Activated naive CD4-positive, alpha-beta T cell treated with anti-CD3 and anti-CD28 coated beads, Interleukin-2, amount 50 U/mL, for 72 hours (primary cell): ENCODE measurements at regions not wholly inside any gene's neighbourhood (a gene's known extent, or its start where the extent isn't known, plus 50 kb on each side); places are given as distances from the start of the nearest gene placed in this dataset.

Experiments
- ATAC-seq, 2 donors: fragments of 150-1000 bp; cut with Tn5 transposase; 2 replicates each; pipeline ENCODE4 v1.10.0; 2021; ENCODE audit warnings: mild to moderate bottlenecking in 2 of 2, moderate library complexity in 2 of 2
- DNase-seq, 2 donors: peaks; one replicate each; pipeline ENCODE4 v3.0.0; 2021 to 2022; ENCODE audit warnings: low spot score in 2 of 2
- H3K27ac Mint-ChIP-seq, 2 donors: one replicate each; pipeline ENCODE4 v1.8.0; 2022; ENCODE audit warnings: mild to moderate bottlenecking in 2 of 2, mixed read lengths in 2 of 2
- H3K36me3 Mint-ChIP-seq, 2 donors: one replicate each; pipeline ENCODE4 v1.8.0; 2022; ENCODE audit warnings: mixed read lengths in 2 of 2
- H3K9me3 Mint-ChIP-seq, 2 donors: one replicate each; pipeline ENCODE4 v1.8.0; 2022; ENCODE audit warnings: mixed read lengths in 2 of 2

DNA sequence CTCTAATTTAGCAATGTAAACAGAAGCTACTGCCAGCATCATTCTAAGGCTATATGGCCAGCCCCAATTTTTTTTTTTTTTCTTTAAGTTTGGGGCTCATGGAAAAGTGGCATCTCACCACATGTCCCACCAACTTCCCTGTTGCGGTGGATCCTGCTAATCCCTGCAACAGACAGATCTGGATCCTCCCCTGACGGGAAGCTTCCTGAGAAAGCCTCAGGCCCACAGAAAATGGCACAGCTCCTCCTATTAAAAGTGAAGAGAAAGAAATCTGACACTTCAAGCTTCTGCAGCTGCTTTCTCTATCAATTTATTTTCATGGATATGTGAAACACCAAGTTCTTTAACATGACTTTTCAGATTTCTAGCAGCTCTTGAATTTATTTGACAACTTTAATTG is 433.8 kb upstream of the DCN start:
- ATAC-seq (no peak), DNase-seq (no peak)
- Mint-ChIP-seq H3K27ac (no peak overlapping the region), H3K36me3 (no peaks in the 10 kb centered on the region), H3K9me3 (no peaks in the 10 kb centered on the region)

DNA sequence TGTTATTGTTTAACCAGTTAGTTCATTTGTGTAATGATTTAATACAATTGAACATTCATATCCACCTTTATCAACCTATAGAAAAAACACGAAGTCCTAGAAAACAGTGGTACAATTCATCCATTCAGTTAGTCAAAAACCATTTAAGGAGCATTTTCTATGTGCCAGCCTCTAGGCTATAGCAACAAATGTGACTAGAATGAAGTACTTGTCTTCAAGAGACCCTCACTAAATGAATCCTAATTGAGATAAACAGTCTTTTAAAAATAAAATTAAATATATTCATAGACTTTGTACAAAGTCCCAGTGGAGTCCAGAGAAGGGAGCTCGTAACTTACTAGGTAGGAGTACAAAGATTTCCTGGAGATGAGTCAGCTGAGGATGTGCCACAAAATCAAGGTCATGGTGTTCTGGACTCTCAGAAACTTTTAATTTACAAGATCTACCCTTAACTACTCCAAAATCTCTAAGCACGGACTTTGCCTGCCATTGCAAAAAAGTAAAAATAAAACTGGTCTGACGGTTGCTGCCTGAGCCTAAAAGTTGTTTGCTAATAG is 430.7 kb upstream of the DCN start:
- DNase-seq, result no peak
- no peaks in the 10 kb centered on the region for H3K9me3 Mint-ChIP-seq
- H3K36me3 Mint-ChIP-seq, result no peaks in the 10 kb centered on the region
- no peak overlapping the region for H3K27ac Mint-ChIP-seq
- no peak for ATAC-seq

DNA sequence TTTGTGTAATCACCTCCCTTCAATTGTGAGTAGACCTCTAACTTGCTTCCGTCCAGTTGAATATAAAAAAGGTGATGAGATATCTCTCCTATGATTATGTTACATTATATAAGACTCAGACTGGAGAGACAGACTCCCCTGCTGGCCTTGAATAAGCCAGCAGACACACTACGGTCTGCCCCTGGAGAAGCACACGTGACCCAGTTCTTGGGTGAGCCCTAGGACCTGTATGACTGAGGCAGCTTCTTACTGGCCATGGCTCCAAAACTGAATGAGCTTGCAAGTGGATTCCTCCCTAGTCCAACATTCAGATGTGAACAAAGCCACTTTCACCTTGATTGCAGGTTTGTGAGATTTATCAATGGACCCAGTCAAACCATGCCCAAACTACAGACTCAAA is 427.9 kb upstream of the DCN start:
- DNase-seq (no peak), ATAC-seq (no peak)
- Mint-ChIP-seq H3K36me3 (no peaks in the 10 kb centered on the region), H3K27ac (no peak overlapping the region), H3K9me3 (no peaks in the 10 kb centered on the region)

DNA sequence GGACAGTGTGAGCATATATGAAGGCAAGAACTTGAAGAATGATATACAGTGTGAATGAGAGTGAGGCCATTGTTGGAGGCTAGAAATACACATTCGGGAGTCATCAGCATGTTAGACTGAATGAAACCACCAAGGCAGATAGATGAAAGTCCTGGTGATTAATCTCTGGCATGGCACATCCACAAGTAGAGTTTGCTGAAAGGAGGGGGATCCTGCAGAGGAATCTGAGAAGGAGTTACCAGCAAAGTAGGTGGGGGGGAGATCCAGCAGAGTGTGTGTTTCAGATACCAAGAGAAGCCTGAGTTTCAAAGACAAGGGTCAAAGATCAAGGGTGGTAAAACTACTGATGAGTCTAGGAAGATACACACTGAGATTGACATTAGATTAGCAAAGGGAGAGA is 426.7 kb upstream of the DCN start:
- ATAC-seq (peak; percentile 59 to 76), DNase-seq (peak in 1 of 2 donors; percentile 4)
- Mint-ChIP-seq H3K9me3 (no peaks in the 10 kb centered on the region), H3K27ac (peak overlapping the region in 1 of 2 donors; percentile 33), H3K36me3 (no peaks in the 10 kb centered on the region)

DNA sequence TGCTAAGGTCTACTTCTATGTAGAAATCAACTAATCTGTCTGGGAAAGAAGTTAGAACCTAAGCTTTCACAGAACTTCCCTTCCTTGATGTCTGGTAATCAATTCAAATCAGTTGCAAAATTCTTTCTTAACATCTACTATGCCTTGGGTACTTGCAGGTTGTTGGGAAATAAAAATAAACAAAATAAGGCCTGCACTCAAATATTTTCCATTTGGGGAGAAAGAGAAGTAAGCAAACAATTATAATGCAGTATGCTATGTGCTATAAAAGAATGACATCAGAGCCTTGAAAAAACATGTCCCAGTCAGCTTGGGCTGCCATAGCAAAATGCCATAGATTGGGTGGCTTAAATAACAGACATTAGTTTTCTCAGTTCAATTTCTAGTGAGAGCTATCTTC is 425.9 kb upstream of the DCN start:
- ATAC-seq (no peak), DNase-seq (no peak)
- no peaks in the 10 kb centered on the region for H3K36me3 Mint-ChIP-seq
- peak overlapping the region in 1 of 2 donors; percentile 33 for H3K27ac Mint-ChIP-seq
- H3K9me3 Mint-ChIP-seq, result no peaks in the 10 kb centered on the region

DNA sequence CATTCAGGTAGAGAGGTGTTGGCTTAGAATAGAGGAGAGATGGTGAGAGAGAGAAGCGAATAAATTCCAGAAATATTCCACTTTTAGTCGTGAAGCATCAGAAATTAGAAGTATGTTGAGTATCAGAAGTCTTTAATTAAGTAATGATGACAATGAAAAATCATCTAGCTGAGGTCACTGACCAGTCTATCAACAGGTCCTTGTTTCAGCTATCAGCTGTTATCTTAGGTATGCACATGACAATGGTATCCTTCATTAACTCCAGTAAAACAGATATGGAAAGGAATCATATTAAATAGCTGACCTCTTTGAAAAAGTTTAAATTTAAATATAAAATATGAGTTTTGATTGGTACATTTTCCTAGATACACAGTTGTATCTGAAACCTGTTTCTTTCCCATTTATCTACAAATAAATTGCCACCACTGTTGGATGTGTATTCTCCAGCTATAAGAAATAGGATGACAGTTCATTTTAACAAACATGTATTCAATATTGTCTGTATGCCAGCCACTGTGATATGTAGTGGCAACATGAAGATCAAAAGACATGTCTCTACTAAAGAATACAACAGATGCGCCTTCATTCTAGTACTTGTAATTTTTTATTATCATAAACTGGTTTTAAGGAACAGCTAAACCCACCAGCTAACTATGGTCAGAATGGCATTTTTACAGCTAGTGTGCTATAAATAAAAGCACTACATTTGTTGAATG is 424.2 kb upstream of the DCN start:
- Mint-ChIP-seq H3K9me3 (no peaks in the 10 kb centered on the region), H3K27ac (no peak overlapping the region), H3K36me3 (no peaks in the 10 kb centered on the region)
- ATAC-seq (no peak), DNase-seq (no peak)

DNA sequence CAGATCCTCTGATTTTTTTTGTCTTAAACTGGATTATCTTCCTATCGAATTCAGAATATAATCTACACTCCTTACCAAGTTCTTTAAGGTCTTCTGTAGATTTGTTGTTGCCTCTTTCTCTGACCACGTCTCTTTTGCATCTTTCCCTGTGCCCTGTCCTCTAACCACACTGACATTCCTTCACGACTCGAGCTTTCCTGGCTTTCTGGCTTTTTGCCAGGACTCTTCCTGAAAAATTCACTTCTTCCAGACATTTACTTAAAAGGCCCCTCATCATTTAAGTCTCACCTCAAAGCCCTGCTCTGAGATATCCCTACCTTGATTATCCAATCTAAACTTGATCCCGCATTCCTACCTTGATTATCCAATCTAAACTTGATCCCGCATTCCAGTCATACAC is 422.3 kb upstream of the DCN start:
- DNase-seq, result no peak
- no peak for ATAC-seq
- peaks cover 7 to 8% of the 10 kb centered on the region in 2 donors for H3K36me3 Mint-ChIP-seq
- peak overlapping the region in 1 of 2 donors; percentile 62 for H3K27ac Mint-ChIP-seq
- peaks cover 4 to 8% of the 10 kb centered on the region in 2 donors for H3K9me3 Mint-ChIP-seq

DNA sequence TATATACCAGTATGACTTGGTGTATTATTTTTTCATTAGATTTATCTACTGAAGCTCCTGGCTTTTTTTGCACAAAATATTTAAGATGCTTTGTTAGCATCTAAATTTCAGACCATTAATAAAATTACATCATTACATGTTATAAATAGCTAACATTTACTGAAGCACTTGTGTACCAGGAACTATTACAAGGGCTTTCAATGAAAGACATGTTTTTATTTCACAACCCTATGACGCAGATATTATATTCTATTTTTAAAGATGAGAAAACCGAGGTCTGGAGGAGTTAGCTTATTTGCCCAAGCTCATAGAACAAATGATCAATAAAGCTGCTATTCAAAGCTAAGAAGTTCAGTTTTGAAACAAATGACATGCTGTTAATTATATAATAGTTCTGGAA is 420.4 kb upstream of the DCN start:
- ATAC-seq, result no peak
- H3K9me3 Mint-ChIP-seq, result peaks cover 10 to 16% of the 10 kb centered on the region in 2 donors
- DNase-seq, result no peak
- H3K27ac Mint-ChIP-seq, result no peak overlapping the region
- H3K36me3 Mint-ChIP-seq, result peaks cover 8 to 17% of the 10 kb centered on the region in 2 donors

DNA sequence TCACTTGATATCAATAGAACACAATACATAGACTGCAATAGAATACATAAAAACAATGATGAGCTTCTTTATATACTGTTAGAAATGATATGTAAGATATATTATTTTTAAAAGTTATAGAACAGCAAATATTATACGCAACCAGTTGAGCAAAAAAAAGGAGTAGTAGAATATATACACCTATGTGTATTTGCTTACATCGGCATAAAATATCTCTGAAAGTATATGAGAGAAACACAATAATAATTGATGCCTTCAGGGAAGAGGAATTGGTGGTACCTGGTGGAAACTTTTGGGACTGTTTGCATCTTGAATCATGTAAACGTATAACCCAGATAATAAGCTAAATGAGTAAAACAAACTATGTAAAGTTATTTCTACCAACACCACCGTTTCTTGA is 418.4 kb upstream of the DCN start:
- H3K9me3 Mint-ChIP-seq, result peaks cover 10 to 22% of the 10 kb centered on the region in 2 donors
- DNase-seq (no peak), ATAC-seq (no peak)
- H3K36me3 Mint-ChIP-seq, result peaks cover 8 to 22% of the 10 kb centered on the region in 2 donors
- H3K27ac Mint-ChIP-seq, result no peak overlapping the region

DNA sequence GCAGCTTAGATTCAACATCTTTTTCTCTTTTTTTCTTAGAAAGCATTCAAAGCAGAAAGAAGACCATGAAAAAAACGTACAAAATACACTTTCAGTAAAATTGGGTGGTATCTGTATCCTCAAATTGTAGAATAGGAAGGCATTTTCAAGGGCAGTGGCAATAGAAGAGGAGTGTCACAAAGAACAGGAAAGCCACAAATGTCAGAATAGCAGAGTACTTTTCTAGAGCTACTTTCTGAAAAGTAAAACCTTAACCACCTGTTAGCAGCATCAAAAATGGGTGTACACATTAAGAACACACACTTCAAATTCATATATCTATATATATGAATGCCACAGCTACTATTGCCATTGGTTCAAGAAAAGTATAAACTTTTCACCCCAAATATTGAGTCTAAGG is 412.1 kb upstream of the DCN start:
- Mint-ChIP-seq H3K27ac (no peak overlapping the region), H3K36me3 (peaks cover 0 to 13% of the 10 kb centered on the region in 2 donors), H3K9me3 (peaks cover 4 to 13% of the 10 kb centered on the region in 2 donors)
- DNase-seq (no peak), ATAC-seq (no peak)

DNA sequence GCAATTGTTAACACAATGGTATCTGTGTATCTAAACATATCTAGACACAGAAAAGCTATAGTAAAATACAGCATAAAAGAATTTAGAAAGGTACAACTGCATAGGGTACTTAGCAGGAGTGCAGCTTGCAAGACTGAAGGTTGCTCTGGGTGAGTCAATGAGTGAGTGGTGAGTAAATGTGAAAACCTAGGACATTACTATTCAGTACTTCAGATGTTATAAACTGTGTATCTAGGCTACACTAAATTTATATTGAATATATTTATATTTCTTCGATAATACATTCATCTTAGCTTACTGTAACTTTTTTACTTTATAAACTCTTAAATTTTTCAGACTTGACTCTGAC is 409.0 kb upstream of the DCN start:
- H3K27ac Mint-ChIP-seq, result peak overlapping the region in 1 of 2 donors; percentile 23
- H3K9me3 Mint-ChIP-seq, result peaks cover 0 to under 1% of the 10 kb centered on the region in 2 donors
- no peaks in the 10 kb centered on the region for H3K36me3 Mint-ChIP-seq
- DNase-seq (no peak), ATAC-seq (peak; percentile 40 to 86)

DNA sequence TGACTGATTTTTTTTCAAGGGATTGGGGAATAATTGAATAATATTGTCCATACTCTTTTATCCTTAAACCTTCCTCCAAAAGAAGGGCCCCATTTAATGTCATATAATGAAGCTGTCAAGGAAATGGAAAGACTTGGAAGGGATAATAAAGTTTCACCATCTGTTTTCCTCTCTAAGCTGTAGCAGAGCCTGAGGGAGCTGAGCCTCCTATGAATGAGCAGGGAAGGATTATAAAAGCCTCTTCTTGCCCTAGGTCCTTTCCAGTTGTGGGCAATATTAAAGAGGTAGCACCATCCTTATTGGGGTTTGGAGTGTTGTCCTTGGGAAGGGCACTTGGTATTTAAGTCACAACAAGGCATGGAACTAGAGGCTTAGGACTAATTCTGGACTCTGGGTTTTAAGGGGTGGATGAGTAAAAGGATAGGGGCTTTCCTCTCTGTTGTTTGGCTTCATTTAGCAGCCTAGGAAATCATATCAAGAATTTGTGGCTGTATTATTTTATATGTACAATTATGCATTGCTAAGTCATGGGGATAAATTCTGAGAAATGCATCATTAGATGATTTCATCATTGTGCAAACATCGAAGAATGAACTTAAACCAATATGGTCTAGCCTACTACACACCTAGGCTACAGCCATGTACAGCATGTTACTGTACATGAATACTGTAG is 408.5 kb upstream of the DCN start:
- Mint-ChIP-seq H3K9me3 (peaks cover 0 to 3% of the 10 kb centered on the region in 2 donors), H3K36me3 (no peaks in the 10 kb centered on the region), H3K27ac (peak overlapping the region in 1 of 2 donors; percentile 23)
- DNase-seq (no peak), ATAC-seq (peak in 1 of 2 donors; percentile 62)

DNA sequence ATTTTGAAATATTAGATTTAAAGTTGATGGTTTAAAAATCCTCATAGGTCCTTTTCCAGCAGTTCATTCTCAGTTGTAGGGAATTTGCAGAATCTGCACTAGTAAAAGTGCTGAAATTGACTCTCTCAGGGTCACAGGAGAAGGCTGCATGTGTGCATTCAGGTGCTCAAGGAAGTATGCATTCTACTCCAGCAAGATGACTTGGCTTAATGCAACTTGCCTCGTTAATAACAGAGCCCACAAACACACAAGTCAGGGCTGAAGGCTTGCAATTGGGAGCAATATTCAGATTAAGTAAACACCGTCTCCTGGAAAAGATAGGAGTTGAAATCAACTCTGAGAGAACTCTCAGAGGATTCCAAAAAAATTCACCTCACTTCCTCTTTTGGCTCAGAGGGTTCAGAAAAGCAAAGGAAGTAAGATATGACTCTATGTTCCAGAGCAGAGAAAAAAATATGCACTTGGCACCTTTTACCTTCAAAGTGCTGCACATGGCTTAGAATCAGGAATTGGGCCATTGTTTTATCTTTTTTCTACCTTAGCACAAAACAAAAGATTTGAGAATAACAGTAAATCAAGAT is 406.3 kb upstream of the DCN start:
- Mint-ChIP-seq H3K9me3 (peaks cover 0 to 3% of the 10 kb centered on the region in 2 donors), H3K36me3 (no peaks in the 10 kb centered on the region), H3K27ac (no peak overlapping the region)
- no peak for DNase-seq
- ATAC-seq, result no peak

DNA sequence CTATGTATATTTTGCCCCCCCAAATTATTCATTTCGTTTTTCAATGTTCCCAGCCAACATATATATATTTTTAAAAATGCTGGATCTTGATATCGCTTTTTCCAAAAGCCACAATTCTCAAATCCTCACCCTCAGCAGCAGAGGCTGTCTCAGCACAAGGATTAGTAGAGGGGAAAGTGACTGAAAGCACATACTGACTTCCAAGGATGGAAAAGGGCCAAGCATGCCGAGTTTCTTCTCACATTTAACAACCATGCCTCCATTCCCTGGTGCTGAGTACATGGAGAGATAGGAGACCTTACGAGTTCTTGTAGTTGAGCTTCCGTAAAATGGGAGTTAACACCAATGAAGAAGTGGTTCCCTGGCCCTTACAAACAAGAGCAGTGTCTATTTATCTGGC is 403.4 kb upstream of the DCN start:
- H3K36me3 Mint-ChIP-seq, result no peaks in the 10 kb centered on the region
- no peak overlapping the region for H3K27ac Mint-ChIP-seq
- ATAC-seq (no peak), DNase-seq (no peak)
- H3K9me3 Mint-ChIP-seq, result peaks cover 0 to 3% of the 10 kb centered on the region in 2 donors

DNA sequence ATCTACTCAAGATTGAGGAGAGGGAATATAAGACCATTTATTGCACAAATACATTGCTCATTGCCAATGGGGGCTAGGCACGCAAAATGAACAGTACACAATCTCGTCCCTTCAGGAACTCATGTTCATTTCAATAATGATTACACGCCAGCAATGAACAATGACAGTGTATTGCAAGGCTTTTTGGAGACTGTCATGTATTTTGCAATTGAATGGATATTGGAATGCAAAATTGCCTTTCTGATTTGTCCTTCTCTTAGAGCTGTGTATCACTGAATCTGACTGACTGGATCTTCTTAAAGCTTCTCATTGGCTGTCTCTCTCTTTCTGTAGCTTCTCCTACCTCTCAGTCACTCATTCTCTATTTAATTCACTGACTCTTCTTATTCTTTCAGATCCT is 400.2 kb upstream of the DCN start:
- peaks cover 0 to 3% of the 10 kb centered on the region in 2 donors for H3K9me3 Mint-ChIP-seq

DNA sequence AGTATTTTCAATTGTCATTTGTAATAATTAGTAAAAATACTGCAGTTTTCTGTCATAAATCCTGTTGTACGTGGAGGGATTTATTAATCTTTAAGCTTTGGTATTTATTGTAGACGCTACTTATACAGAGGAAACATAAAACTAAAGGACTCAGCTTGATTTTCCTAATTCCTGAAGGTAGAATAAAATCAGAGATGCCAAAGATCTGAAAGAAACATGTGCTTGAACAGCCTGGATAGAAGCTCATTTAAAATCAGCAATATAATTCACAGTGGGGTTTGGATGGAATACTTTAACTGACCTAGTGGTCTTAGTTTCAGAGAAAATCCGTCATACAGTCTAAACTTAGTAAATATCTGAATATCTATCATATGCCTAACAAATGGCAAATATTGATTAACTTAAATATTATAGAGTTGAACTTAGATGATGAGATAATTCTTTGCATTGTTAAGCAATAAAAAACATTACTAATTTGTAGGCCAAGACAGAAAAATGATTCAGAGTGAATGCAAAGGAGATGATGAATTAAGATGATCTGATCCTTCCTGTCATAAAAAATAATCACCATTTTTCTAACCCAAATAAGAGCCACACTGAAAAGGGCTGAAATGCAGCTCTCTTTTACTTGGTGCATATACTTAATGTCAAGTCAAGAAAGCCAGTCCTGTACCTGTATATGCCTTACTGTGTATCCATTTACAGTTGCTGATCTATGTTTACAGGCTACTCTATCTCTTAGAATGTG is 397.1 kb upstream of the DCN start:
- H3K27ac Mint-ChIP-seq, result no peak overlapping the region
- no peaks in the 10 kb centered on the region for H3K36me3 Mint-ChIP-seq
- DNase-seq (no peak), ATAC-seq (no peak)
- no peaks in the 10 kb centered on the region for H3K9me3 Mint-ChIP-seq

More for the DNA sequence above, 400.2 kb upstream of the DCN start:
- H3K27ac Mint-ChIP-seq, result no peak overlapping the region
- no peak for DNase-seq
- H3K36me3 Mint-ChIP-seq, result no peaks in the 10 kb centered on the region
- ATAC-seq, result no peak
